ENCODE measurements at regions not wholly inside any gene's neighbourhood (a gene's known extent, or its start where the extent isn't known, plus 50 kb on each side); places are given as distances from the start of the nearest gene placed in this dataset.

DNA sequence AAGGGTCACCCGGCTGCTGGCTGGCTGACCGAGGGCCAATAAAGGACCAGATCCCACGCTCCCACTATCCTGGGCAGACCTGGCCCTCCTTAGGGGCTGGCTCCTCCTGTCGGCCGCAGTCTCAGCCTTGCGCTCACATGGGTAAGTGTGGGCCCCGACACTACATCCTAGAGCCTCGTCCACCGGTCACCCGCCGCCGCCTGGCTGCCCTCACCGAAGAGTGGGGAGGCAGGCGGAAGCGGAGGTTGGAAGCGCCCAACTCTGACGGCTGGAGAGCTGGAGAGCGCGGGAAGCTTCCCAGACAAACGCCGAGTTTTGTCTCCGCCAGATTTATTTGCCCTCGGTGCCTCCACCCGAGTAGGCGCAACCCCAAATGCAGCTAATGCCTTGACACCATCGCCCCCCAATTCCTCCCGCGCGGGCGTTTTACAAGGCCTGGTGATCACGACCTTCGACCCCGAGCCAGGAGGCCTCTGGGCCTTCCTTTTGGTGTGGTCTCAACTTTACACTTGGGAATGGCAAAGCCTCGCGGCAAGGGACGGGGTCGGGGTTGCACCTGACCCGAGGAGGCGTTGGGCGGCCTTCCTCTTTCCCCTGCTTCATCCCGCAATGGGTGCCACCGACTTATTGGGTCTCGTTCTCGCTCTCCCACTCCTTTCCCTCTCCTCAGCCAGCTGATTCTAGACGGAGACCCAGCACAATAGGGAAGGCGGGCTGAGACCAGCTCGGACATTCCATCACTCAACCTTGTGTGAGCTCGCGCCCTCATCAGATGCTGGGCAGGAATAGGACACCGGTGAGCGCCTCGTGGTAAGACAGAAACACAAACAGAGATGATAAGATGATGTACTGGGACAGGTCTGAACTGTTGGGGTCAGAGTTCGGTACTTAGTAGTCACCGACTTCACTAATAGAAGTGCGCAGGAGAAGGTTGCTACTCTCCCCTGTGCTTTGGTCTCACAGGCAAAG is 78.3 kb upstream of the ANO4 start:
- Histone ChIP-seq H4K20me1 (ENCODE audit: insufficient read depth, low read length) (no peaks in the 10 kb centered on the region), H3K4me3 (ENCODE audit: insufficient read depth, low read depth, low read length) (peak overlapping the region; percentile 50), H3K9me3 (ENCODE audit: insufficient read depth, low read depth, low read length) (no peaks in the 10 kb centered on the region), H3K4me1 (ENCODE audit: insufficient read depth, low read length) (peaks cover 7% of the 10 kb centered on the region), H2AFZ (ENCODE audit: low read depth, low read length) (peak overlapping the region; percentile 81), H3K9ac (ENCODE audit: low read length) (peak overlapping the region; percentile 65), H3K4me2 (ENCODE audit: low read length) (peak overlapping the region; percentile 83), H3K36me3 (ENCODE audit: insufficient read depth, low read length) (no peaks in the 10 kb centered on the region), H3K79me2 (ENCODE audit: insufficient read depth, low read length) (no peaks in the 10 kb centered on the region), H3K27ac (ENCODE audit: low read depth, low read length) (no peak overlapping the region), H3K27me3 (ENCODE audit: insufficient read depth, low read length) (peaks cover 26% of the 10 kb centered on the region)
- Mint-ChIP-seq H3K4me1 (ENCODE audit: low read depth, unreplicated experiment) (peaks cover 3% of the 10 kb centered on the region), H3K9me3 (ENCODE audit: unreplicated experiment) (peaks cover 3% of the 10 kb centered on the region), H3K36me3 (ENCODE audit: low read depth, unreplicated experiment) (no peaks in the 10 kb centered on the region), H3K27ac (ENCODE audit: unreplicated experiment) (no peak overlapping the region), H3K27me3 (ENCODE audit: low read depth, unreplicated experiment) (peaks cover 16% of the 10 kb centered on the region), H3K4me3 (ENCODE audit: unreplicated experiment) (peak overlapping the region; percentile 82)
- peak; percentile 1 for DNase-seq (ENCODE audit: low read depth)
- FAIRE-seq: no peak
- no peak for TF ChIP-seq EZH2 (IDR thresholded peaks at IDR 0.05; ENCODE audit: insufficient read depth, low read length)
- TF ChIP-seq, protein P1, sequence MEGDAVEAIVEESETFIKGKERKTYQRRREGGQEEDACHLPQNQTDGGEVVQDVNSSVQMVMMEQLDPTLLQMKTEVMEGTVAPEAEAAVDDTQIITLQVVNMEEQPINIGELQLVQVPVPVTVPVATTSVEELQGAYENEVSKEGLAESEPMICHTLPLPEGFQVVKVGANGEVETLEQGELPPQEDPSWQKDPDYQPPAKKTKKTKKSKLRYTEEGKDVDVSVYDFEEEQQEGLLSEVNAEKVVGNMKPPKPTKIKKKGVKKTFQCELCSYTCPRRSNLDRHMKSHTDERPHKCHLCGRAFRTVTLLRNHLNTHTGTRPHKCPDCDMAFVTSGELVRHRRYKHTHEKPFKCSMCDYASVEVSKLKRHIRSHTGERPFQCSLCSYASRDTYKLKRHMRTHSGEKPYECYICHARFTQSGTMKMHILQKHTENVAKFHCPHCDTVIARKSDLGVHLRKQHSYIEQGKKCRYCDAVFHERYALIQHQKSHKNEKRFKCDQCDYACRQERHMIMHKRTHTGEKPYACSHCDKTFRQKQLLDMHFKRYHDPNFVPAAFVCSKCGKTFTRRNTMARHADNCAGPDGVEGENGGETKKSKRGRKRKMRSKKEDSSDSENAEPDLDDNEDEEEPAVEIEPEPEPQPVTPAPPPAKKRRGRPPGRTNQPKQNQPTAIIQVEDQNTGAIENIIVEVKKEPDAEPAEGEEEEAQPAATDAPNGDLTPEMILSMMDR (IDR thresholded peaks at IDR 0.05; ENCODE audit: insufficient read depth, low read depth, low read length): no peak

DNA sequence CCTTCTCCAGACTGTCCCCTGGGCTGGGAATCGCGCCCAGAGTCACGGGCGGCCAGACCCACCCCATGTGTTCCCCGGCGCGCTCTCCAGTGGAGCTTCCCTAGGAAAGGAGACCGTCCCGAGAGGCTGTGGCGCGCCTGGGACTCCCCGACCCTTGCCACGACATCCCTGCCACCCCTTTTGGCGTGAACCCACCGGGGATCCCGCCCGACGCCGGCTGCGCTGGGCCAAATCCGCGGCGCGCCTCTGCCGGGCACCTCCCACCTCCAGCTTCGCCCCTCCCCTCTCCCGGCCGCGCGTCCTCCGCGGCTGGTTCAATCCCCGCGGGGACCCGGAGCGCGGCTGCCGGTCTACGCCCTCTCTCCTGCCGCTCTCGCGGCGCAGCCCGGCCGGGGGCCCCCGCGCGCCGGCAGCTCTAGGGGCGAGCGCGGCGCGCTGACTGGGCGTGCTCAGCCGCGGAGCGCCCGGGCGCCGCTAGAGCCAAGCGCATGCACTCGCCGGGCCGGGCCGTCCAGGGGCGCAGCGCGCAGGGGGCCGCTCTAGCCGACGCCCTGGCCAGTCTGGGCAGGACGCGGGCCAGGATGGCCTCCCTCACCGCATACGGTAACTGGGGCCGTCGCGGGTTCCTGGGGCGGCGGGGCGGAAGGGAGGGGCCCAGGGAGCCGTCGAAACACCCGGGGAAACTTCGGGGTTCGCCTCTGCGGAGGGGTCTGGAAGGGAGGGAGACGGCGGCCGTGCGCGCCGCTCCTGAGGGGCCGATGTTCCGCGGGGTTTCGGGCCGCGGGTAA is 77.4 kb upstream of the ANO4 start:
- Histone ChIP-seq H3K4me2 (ENCODE audit: low read length) (peak overlapping the region; percentile 83), H3K27me3 (ENCODE audit: insufficient read depth, low read length) (peaks cover 26% of the 10 kb centered on the region), H3K36me3 (ENCODE audit: insufficient read depth, low read length) (no peaks in the 10 kb centered on the region), H3K27ac (ENCODE audit: low read depth, low read length) (no peak overlapping the region), H2AFZ (ENCODE audit: low read depth, low read length) (peak overlapping the region; percentile 81), H3K4me1 (ENCODE audit: insufficient read depth, low read length) (peaks cover 7% of the 10 kb centered on the region), H3K4me3 (ENCODE audit: insufficient read depth, low read depth, low read length) (peak overlapping the region; percentile 50), H3K9ac (ENCODE audit: low read length) (peak overlapping the region; percentile 65), H3K9me3 (ENCODE audit: insufficient read depth, low read depth, low read length) (no peaks in the 10 kb centered on the region), H4K20me1 (ENCODE audit: insufficient read depth, low read length) (no peaks in the 10 kb centered on the region), H3K79me2 (ENCODE audit: insufficient read depth, low read length) (no peaks in the 10 kb centered on the region)
- Mint-ChIP-seq H3K4me3 (ENCODE audit: unreplicated experiment) (peak overlapping the region; percentile 88), H3K9me3 (ENCODE audit: unreplicated experiment) (peaks cover 3% of the 10 kb centered on the region), H3K4me1 (ENCODE audit: low read depth, unreplicated experiment) (peaks cover 3% of the 10 kb centered on the region), H3K27me3 (ENCODE audit: low read depth, unreplicated experiment) (peaks cover 16% of the 10 kb centered on the region), H3K36me3 (ENCODE audit: low read depth, unreplicated experiment) (no peaks in the 10 kb centered on the region), H3K27ac (ENCODE audit: unreplicated experiment) (peak overlapping the region; percentile 30)
- DNase-seq (ENCODE audit: low read depth) (peak; percentile 13), FAIRE-seq (no peak)
- peak; percentile 55 for TF ChIP-seq EZH2 (IDR thresholded peaks at IDR 0.05; ENCODE audit: insufficient read depth, low read length)
- TF ChIP-seq, protein P1 (IDR thresholded peaks at IDR 0.05; ENCODE audit: insufficient read depth, low read depth, low read length): no peak
